ENCODE measurements at regions not wholly inside any gene's neighbourhood (a gene's known extent, or its start where the extent isn't known, plus 50 kb on each side); places are given as distances from the start of the nearest gene placed in this dataset.

DNA sequence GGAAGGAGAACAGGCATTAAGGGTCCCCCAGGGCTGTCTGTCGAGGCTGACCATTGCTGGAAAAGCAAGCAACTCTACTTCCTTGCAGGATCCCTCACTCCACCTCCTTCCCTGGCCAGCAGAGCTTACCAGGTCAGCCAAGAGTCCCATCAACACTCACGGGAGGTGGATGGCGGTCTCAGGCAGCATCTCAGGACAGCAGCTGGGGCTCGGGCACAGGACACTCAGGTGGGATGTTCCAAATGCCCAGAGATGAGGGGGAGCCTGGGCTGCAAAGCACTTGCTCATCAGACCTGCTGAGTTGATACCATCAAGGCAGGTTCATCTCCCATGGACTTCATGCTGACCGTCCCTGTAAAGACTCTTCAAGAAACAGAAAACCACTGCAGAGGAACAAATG lies 559.8 kb downstream of the NPHP4 start:
- Mint-ChIP-seq H3K27ac (no peak overlapping the region), H3K9me3 (peaks cover 3% of the 10 kb centered on the region), H3K4me1 (no peaks in the 10 kb centered on the region), H3K4me3 (no peak overlapping the region), H3K36me3 (ENCODE audit: low read depth) (no peaks in the 10 kb centered on the region), H3K27me3 (ENCODE audit: low read depth) (peaks cover 73% of the 10 kb centered on the region)
- TF ChIP-seq, protein P1, sequence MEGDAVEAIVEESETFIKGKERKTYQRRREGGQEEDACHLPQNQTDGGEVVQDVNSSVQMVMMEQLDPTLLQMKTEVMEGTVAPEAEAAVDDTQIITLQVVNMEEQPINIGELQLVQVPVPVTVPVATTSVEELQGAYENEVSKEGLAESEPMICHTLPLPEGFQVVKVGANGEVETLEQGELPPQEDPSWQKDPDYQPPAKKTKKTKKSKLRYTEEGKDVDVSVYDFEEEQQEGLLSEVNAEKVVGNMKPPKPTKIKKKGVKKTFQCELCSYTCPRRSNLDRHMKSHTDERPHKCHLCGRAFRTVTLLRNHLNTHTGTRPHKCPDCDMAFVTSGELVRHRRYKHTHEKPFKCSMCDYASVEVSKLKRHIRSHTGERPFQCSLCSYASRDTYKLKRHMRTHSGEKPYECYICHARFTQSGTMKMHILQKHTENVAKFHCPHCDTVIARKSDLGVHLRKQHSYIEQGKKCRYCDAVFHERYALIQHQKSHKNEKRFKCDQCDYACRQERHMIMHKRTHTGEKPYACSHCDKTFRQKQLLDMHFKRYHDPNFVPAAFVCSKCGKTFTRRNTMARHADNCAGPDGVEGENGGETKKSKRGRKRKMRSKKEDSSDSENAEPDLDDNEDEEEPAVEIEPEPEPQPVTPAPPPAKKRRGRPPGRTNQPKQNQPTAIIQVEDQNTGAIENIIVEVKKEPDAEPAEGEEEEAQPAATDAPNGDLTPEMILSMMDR (IDR thresholded peaks at IDR 0.05; ENCODE audit: unreplicated experiment in 3 of 3), result no peak

- H3K9me3 Mint-ChIP-seq, result no peaks in the 10 kb centered on the region
- TF ChIP-seq, protein P1 (IDR thresholded peaks at IDR 0.05; ENCODE audit: unreplicated experiment in 3 of 3), result no peak
- H3K4me3 Mint-ChIP-seq, result no peak overlapping the region
- H3K36me3 Mint-ChIP-seq (ENCODE audit: low read depth), result no peaks in the 10 kb centered on the region
- no peaks in the 10 kb centered on the region for H3K4me1 Mint-ChIP-seq
- H3K27me3 Mint-ChIP-seq (ENCODE audit: low read depth), result peaks cover 84% of the 10 kb centered on the region
- no peak overlapping the region for H3K27ac Mint-ChIP-seq
These were observed 561.1 kb downstream of the NPHP4 start for GRCh38 chr1:5430911-5431697.

DNA sequence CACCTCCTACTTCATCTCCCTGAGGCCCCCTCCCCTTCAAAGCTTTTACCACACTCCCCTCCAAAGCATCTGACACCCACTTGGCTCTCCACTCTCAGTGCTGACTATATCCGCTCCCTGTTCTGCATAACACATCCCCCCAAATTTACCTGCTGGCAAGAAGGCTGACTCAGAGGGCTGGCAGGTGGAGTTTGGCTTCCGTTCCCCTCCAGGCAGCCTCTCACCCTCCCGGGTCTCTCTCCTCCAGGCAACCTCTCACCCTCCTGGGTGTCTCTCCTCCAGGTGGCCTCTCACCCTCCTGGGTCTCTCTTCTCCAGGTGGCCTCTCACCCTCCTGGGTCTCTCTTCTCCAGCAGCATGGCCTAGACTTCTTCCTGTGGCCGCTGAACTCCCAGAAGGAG lies 562.1 kb downstream of the NPHP4 start:
- H3K27ac Mint-ChIP-seq, result no peak overlapping the region
- H3K27me3 Mint-ChIP-seq (ENCODE audit: low read depth), result peaks cover 84% of the 10 kb centered on the region
- TF ChIP-seq, protein P1 (IDR thresholded peaks at IDR 0.05; ENCODE audit: unreplicated experiment in 3 of 3), result no peak
- H3K9me3 Mint-ChIP-seq, result no peaks in the 10 kb centered on the region
- no peak overlapping the region for H3K4me3 Mint-ChIP-seq
- H3K4me1 Mint-ChIP-seq, result no peaks in the 10 kb centered on the region
- H3K36me3 Mint-ChIP-seq (ENCODE audit: low read depth), result no peaks in the 10 kb centered on the region

- no peaks in the 10 kb centered on the region for H3K4me1 Mint-ChIP-seq
- no peaks in the 10 kb centered on the region for H3K36me3 Mint-ChIP-seq (ENCODE audit: low read depth)
- H3K9me3 Mint-ChIP-seq, result no peaks in the 10 kb centered on the region
- H3K27ac Mint-ChIP-seq, result no peak overlapping the region
- H3K27me3 Mint-ChIP-seq (ENCODE audit: low read depth), result peaks cover 89% of the 10 kb centered on the region
- TF ChIP-seq, protein P1 (IDR thresholded peaks at IDR 0.05; ENCODE audit: unreplicated experiment in 3 of 3), result no peak
- H3K4me3 Mint-ChIP-seq, result no peak overlapping the region
These were observed 563.9 kb downstream of the NPHP4 start for GRCh38 chr1:5428351-5428750.

DNA sequence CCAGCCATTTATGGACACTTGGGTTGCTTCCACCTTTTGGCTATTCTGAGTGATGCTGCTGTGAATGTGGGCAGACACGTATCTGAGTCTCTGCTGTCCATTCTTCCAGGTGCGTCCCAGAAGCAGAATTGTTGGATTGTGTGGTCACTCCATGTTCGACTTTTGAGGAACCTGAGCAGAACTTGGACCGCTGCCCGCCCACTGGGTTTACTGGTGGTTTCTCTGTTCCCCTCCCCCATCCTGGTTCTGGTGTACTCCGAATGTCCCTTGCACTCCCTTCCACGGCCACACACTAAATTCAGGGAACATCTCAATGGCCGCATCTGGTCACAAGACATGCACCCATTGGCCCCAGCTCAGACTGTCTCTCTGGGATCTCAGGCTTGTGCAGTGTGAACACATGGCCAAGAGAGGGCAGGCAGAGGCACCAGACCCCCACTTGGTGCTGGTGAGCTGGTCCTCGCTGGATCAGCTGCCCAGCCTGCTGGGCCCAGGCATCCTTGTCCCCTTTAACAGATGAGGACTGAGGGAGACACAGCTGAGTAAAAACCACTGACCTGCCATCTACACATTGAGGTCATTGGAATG lies 565.1 kb downstream of the NPHP4 start:
- H3K27me3 Mint-ChIP-seq (ENCODE audit: low read depth), result peaks cover 91% of the 10 kb centered on the region
- no peaks in the 10 kb centered on the region for H3K36me3 Mint-ChIP-seq (ENCODE audit: low read depth)
- TF ChIP-seq, protein P1 (IDR thresholded peaks at IDR 0.05; ENCODE audit: unreplicated experiment in 3 of 3), result no peak
- H3K9me3 Mint-ChIP-seq, result no peaks in the 10 kb centered on the region
- no peaks in the 10 kb centered on the region for H3K4me1 Mint-ChIP-seq
- no peak overlapping the region for H3K4me3 Mint-ChIP-seq
- H3K27ac Mint-ChIP-seq, result no peak overlapping the region
